Karpas-422 (cell line): ENCODE measurements at regions not wholly inside any gene's neighbourhood (a gene's known extent, or its start where the extent isn't known, plus 50 kb on each side); places are given as distances from the start of the nearest gene placed in this dataset.
"Not testable (repeated sequence)": the region's sequence is repeated elsewhere in the genome, so short reads cannot be mapped to it uniquely, and the experiment has no call there.

ENCODE experiments used
- DNase-seq: peaks from one replicate; pipeline ENCODE4 v3.0.0-alpha.2; 2015
- H2AFZ ChIP-seq: fragments of 200-600 bp; sonication (generic); 2 replicates; pipeline ENCODE4 v1.6.1; 2014; ENCODE audit warnings: antibody characterized with exemption, low read length, mixed read lengths
- H3K27ac ChIP-seq: fragments of 200-600 bp; sonication (generic); 2 replicates; pipeline ENCODE4 v1.5.1; 2014; ENCODE audit warnings: mild to moderate bottlenecking, low read length, moderate library complexity
- H3K27me3 ChIP-seq: fragments of 200-600 bp; sonication (generic); 2 replicates; pipeline ENCODE4 v1.6.1; 2014; ENCODE audit warnings: low read length, mixed read lengths
- H3K36me3 ChIP-seq: fragments of 200-600 bp; sonication (generic); 2 replicates; pipeline ENCODE4 v1.6.1; 2014; ENCODE audit warnings: low read length, mixed read lengths; ENCODE audit not compliant: insufficient read depth
- H3K4me1 ChIP-seq: fragments of 200-600 bp; sonication (generic); 2 replicates; pipeline ENCODE4 v1.6.1; 2014; ENCODE audit warnings: mild to moderate bottlenecking, low read length, mixed read lengths
- H3K4me2 ChIP-seq: fragments of 200-600 bp; sonication (generic); 2 replicates; pipeline ENCODE4 v1.6.1; 2014; ENCODE audit warnings: low read length, low read depth, mild to moderate bottlenecking; ENCODE audit not compliant: poor library complexity, severe bottlenecking
- H3K4me3 ChIP-seq: fragments of 200-600 bp; sonication (generic); 2 replicates; pipeline ENCODE4 v1.5.1; 2014; ENCODE audit warnings: mild to moderate bottlenecking, antibody characterized with exemption, low read length, mixed read lengths
- H3K79me2 ChIP-seq: fragments of 200-600 bp; sonication (generic); 2 replicates; pipeline ENCODE4 v1.6.1; 2014; ENCODE audit warnings: mild to moderate bottlenecking, low read length, mixed read lengths
- H3K9ac ChIP-seq: fragments of 200-600 bp; sonication (generic); 2 replicates; pipeline ENCODE4 v1.6.0; 2014; ENCODE audit warnings: low read length
- H3K9me2 ChIP-seq: fragments of 200-600 bp; sonication (generic), shearing (Covaris generic); replicated peaks from 2 replicates; pipeline ENCODE4 v1.6.0; 2014; ENCODE audit warnings: mild to moderate bottlenecking, low read length, moderate library complexity; ENCODE audit not compliant: insufficient read depth
- H3K9me3 ChIP-seq: fragments of 300-700, 200-600 bp; sonication (generic); 2 replicates; pipeline ENCODE4 v1.6.1; 2014; ENCODE audit warnings: low read length, mixed read lengths
- H4K20me1 ChIP-seq: fragments of 200-600 bp; sonication (generic); 2 replicates; pipeline ENCODE4 v1.6.1; 2014; ENCODE audit warnings: mild to moderate bottlenecking, antibody characterized with exemption, low read length, low read depth; ENCODE audit not compliant: insufficient read depth

- H4K20me1 ChIP-seq, H2AFZ ChIP-seq, H3K4me2 ChIP-seq, H3K9me2 ChIP-seq, H3K4me1 ChIP-seq, H3K9ac ChIP-seq, H3K27me3 ChIP-seq, H3K36me3 ChIP-seq, H3K79me2 ChIP-seq, H3K4me3 ChIP-seq, DNase-seq, H3K27ac ChIP-seq: not testable (repeated sequence)
- peaks cover 29% of the 10 kb centered on the region for H3K9me3 ChIP-seq
Measured at GRCh38 chr10:53647221-53647620, 874.6 kb upstream of the MBL2 start.

GRCh38 chr10:53646525-53646924, 873.9 kb upstream of the MBL2 start:
- Histone ChIP-seq H3K36me3 (no peaks in the 10 kb centered on the region), H4K20me1 (no peaks in the 10 kb centered on the region), H3K9me3 (peaks cover 23% of the 10 kb centered on the region), H3K9ac (no peak overlapping the region), H3K27ac (no peak overlapping the region), H3K4me3 (no peak overlapping the region), H3K79me2 (no peaks in the 10 kb centered on the region), H3K9me2 (no peaks in the 10 kb centered on the region), H2AFZ (no peak overlapping the region), H3K27me3 (no peaks in the 10 kb centered on the region), H3K4me2 (no peak overlapping the region), H3K4me1 (no peaks in the 10 kb centered on the region)
- no peak for DNase-seq

GRCh38 chr10:53645951-53646350, 873.4 kb upstream of the MBL2 start:
- no peaks in the 10 kb centered on the region for H4K20me1 ChIP-seq
- no peak for DNase-seq
- H3K9me3 ChIP-seq: peaks cover 20% of the 10 kb centered on the region

DNA sequence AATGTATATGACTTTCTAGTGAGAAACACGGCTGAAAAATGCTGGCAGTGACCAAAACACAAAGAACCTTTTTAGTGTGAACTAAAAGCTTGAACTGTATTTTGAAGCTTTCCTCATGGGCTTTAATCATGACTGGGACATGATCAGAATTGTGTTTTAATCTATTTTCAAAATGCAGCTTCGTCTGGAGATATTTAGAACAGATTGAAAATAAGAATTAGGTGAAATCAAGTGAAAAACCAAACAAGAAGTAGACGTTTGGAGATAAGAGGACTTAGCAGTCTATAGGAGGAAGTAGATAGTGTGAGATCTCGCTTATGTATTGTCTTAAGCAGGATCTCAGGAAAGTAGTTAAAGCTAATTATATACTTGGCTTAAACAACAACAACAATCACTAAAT, 865.4 kb upstream of the MBL2 start:
- H3K27ac ChIP-seq: no peak overlapping the region
- H3K9ac ChIP-seq: no peak overlapping the region
- DNase-seq: no peak
- H3K4me1 ChIP-seq: no peaks in the 10 kb centered on the region
- H4K20me1 ChIP-seq: no peaks in the 10 kb centered on the region
- H3K9me2 ChIP-seq: no peaks in the 10 kb centered on the region
- no peak overlapping the region for H3K4me2 ChIP-seq
- no peaks in the 10 kb centered on the region for H3K27me3 ChIP-seq
- peaks cover 14% of the 10 kb centered on the region for H3K9me3 ChIP-seq
- no peak overlapping the region for H3K4me3 ChIP-seq
- no peak overlapping the region for H2AFZ ChIP-seq
- no peaks in the 10 kb centered on the region for H3K79me2 ChIP-seq
- H3K36me3 ChIP-seq: no peaks in the 10 kb centered on the region

More at GRCh38 chr10:53645951-53646350, 873.4 kb upstream of the MBL2 start:
- Histone ChIP-seq H3K4me1 (no peaks in the 10 kb centered on the region), H3K27me3 (no peaks in the 10 kb centered on the region), H3K9ac (no peak overlapping the region), H2AFZ (no peak overlapping the region), H3K4me3 (no peak overlapping the region), H3K9me2 (no peaks in the 10 kb centered on the region), H3K27ac (no peak overlapping the region), H3K4me2 (no peak overlapping the region), H3K36me3 (no peaks in the 10 kb centered on the region), H3K79me2 (no peaks in the 10 kb centered on the region)

DNA sequence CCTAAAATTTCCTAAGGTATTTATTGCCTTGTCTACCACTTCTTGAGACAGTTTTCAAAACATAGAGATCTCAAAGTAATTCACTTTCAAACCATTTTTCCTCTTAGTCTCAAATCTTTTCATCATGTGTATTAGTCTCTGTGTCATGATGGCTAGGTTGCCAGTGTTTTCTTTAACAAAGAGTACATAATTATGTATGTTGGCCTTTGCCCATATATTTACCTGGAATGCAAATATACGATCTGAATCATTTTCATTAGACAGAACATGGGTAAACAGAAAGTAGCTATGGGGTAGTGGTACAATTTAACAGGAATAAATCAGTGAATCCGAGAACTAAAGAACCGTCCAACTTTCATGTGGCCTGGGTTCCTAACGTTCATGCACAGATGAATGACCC, 852.1 kb upstream of the MBL2 start:
- H3K36me3 ChIP-seq: no peaks in the 10 kb centered on the region
- no peak overlapping the region for H3K4me3 ChIP-seq
- peaks cover 25% of the 10 kb centered on the region for H3K9me3 ChIP-seq
- H3K27ac ChIP-seq: no peak overlapping the region
- H3K4me1 ChIP-seq: no peaks in the 10 kb centered on the region
- no peak for DNase-seq
- no peaks in the 10 kb centered on the region for H3K9me2 ChIP-seq
- no peaks in the 10 kb centered on the region for H3K79me2 ChIP-seq
- no peak overlapping the region for H3K4me2 ChIP-seq
- no peaks in the 10 kb centered on the region for H4K20me1 ChIP-seq
- H3K9ac ChIP-seq: no peak overlapping the region
- H2AFZ ChIP-seq: no peak overlapping the region
- H3K27me3 ChIP-seq: no peaks in the 10 kb centered on the region

GRCh38 chr10:53622201-53622600, 849.6 kb upstream of the MBL2 start:
- H3K4me3 ChIP-seq: no peak overlapping the region
- H3K9me3 ChIP-seq: peaks cover 24% of the 10 kb centered on the region
- no peaks in the 10 kb centered on the region for H4K20me1 ChIP-seq
- no peak overlapping the region for H2AFZ ChIP-seq
- H3K9me2 ChIP-seq: no peaks in the 10 kb centered on the region
- no peaks in the 10 kb centered on the region for H3K36me3 ChIP-seq
- no peak for DNase-seq
- no peak overlapping the region for H3K27ac ChIP-seq
- no peak overlapping the region for H3K4me2 ChIP-seq
- H3K4me1 ChIP-seq: no peaks in the 10 kb centered on the region
- H3K9ac ChIP-seq: no peak overlapping the region
- no peaks in the 10 kb centered on the region for H3K79me2 ChIP-seq
- H3K27me3 ChIP-seq: no peaks in the 10 kb centered on the region

DNA sequence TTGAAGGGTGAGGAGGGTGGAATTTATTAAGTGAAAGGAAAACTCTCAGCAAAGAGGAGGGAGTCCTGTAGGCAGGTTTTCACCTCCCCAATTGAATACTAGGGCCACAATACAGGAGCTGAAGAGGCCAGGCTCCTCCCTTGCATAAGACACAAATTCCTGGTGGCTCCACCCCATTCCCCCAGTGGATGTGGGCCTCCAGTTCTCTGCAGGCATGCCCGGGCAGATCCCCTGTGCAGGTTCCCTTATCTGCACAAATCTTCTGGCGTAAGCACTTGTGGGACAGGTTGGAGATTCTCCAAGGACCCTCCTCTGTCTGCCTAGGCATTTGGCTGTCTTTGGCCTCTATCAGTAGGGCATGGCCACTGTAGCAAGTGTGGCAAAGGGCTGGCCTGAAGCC, 847.1 kb upstream of the MBL2 start:
- Histone ChIP-seq H3K9me3 (peaks cover 28% of the 10 kb centered on the region), H3K36me3 (no peaks in the 10 kb centered on the region), H3K9ac (no peak overlapping the region), H3K27me3 (no peaks in the 10 kb centered on the region), H4K20me1 (no peaks in the 10 kb centered on the region), H2AFZ (no peak overlapping the region), H3K79me2 (no peaks in the 10 kb centered on the region), H3K9me2 (no peaks in the 10 kb centered on the region), H3K4me2 (no peak overlapping the region), H3K4me3 (no peak overlapping the region), H3K27ac (no peak overlapping the region), H3K4me1 (no peaks in the 10 kb centered on the region)
- no peak for DNase-seq

DNA sequence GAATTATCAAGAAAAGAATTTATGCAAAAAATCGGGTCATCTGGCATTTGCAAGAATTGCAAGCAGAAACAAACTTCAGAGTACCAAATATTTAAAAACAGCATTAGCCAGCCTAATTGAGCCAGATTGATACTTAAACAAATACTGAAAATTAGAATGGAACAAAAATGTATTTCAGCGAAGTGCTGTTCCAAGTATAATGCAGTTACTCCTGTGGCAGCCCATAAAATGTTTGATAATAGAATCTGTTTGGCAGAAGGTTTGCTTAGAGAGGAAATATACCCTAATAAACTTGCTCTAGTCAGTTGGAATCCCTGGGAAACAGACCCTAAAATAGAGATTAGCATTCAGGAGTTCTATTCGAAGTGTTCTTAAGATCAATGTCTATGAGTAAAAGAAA, 835.1 kb upstream of the MBL2 start:
- Histone ChIP-seq H3K9ac (no peak overlapping the region), H3K4me3 (no peak overlapping the region), H3K36me3 (no peaks in the 10 kb centered on the region), H3K9me3 (peaks cover 23% of the 10 kb centered on the region), H3K27me3 (no peaks in the 10 kb centered on the region), H3K4me2 (no peak overlapping the region), H3K9me2 (no peaks in the 10 kb centered on the region), H3K27ac (no peak overlapping the region), H3K79me2 (no peaks in the 10 kb centered on the region), H2AFZ (no peak overlapping the region), H4K20me1 (no peaks in the 10 kb centered on the region), H3K4me1 (no peaks in the 10 kb centered on the region)
- DNase-seq: no peak

DNA sequence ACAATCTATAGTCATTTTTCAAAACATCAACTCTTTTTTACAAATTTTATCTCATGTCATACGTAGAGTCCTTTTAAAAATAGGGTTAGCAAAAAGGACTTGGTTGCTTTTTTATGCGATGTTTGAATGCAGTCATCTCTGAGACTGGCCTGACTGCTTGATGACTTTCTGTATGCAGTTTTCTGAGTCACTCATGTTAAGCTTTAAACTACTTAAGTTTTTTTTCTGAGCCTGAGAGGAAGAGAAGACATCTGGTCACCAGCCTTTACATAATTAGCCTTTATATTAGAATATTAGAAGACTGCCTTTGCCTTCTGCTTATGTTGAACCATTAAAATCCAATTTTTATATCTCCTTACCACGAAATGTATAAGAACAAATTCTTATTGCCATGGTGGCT, 834.4 kb upstream of the MBL2 start:
- Histone ChIP-seq H3K27ac (no peak overlapping the region), H3K4me2 (no peak overlapping the region), H4K20me1 (no peaks in the 10 kb centered on the region), H3K9ac (no peak overlapping the region), H3K4me1 (no peaks in the 10 kb centered on the region), H3K9me2 (no peaks in the 10 kb centered on the region), H3K79me2 (no peaks in the 10 kb centered on the region), H3K4me3 (no peak overlapping the region), H3K9me3 (peaks cover 23% of the 10 kb centered on the region), H3K27me3 (no peaks in the 10 kb centered on the region), H2AFZ (no peak overlapping the region), H3K36me3 (no peaks in the 10 kb centered on the region)
- DNase-seq: no peak
